ENCODE measurements at regions not wholly inside any gene's neighbourhood (a gene's known extent, or its start where the extent isn't known, plus 50 kb on each side); places are given as distances from the start of the nearest gene placed in this dataset.
A peak's percentile ranks its signal among the peaks of the same experiment; 100 is the strongest.

DNA sequence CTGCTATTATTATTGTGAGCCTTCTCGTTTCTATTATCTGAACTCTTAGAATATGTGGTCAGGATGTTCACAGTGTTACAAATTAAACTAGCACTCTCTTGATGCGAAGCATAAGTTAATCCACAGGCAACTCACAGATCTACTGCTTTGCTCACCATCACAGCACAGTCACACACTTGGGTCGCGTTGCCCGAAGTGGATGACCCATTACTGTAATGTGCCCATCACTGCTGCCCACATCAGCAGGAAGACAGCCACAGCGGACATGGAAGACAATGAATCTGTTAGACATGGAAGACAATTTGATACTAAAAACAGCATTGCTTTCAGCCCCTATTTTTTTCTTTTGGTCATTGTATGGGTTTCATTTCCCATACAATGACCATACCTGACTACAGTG is 216.4 kb upstream of the B3GAT1 start:
- DNase-seq (ENCODE audit: low spot score): peak; percentile 23

DNA sequence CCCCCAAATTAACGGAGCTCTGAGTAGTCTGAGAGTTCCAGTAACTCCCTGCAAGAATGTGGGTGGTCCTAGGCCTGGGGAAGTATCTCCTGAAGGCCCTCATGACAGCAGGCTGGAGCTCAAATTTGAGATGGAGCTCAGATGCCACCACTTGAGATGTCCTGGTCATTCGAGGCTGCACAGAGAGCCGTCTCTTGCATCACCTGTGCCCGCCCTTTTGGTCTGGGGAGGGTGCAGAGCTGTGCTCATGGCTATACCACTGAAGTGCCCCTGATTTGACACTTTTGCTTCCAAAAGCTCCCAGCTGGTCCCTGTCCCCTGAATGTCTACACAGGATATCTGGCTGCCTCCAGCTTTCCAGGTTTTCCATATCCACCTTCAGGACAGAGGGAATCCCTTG is 214.0 kb upstream of the B3GAT1 start:
- DNase-seq (ENCODE audit: low spot score): no peak

DNA sequence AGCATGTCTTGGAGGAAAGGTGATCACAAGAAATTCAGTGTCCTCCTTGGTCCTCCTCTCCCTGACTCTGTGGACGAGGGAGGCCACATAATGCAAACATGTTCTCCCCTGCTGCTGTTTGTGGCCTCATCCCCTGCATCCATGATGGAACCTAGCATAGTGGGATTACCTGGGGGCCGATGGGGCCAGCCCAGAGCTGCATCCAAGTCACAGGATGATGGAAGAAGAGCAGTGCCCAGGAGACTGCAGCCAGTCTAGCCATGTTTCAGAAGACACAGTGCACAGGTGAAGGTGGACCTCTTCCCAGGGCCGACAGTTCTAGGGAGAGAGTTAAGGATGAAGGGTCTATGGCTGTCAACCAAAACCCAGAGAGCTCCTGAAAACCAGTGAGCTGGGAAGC is 213.6 kb upstream of the B3GAT1 start:
- no peak for DNase-seq (ENCODE audit: low spot score)

DNA sequence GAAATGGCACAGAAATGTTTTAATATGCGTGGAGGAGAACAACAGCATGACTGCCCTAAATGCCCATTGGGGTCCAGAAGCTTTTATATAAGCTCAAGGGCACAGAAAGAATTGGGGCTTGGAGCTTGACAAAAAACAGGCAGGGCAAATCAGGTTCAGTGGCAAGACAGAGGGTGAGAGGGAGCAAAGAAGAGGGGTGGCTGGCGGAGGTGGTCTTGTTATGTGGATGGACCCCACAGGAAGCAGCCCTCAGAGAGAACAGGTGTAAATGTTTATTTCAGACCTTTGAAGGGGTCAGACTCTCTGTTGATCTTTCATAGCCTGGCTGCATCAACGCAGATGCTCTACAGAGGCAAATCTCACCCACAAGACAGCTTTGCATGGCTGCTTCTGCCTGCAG is 213.1 kb upstream of the B3GAT1 start:
- DNase-seq (ENCODE audit: low spot score): no peak

DNA sequence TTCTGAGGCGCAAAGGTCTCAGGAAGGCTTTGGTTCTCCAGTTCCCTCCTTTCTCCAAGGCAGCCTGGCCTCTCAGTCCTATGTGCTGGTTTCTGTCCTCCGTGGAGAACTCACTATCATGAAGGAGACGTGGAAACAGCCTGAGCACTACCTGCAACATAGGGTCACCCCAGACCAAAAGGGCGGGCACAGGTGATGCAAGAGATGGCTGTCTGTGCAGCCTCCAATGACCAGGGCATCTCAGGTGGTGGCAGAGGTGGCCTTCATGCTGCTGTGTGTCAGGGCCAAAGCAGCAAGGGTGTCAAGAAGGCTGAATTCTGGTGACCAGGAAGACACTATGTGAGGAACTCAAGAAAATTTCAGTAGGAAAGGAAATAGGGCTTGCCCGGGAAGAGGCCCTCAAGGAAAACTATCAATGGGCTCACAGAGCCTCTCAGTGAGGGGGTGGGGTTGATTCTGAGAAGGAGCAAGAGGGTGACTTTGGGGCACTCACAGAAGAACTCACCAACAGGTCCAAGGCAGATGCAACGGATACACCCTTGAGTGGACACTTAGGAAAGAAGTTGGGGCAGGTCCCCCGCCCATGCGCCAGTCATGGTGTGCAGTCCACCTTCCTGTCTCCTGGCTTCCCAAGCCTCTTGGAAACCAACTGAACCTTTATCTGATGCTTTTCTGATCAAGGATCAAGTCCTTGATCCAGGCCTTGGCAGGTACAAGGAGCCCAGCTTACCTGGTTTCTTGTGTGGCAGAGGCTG is 212.3 kb upstream of the B3GAT1 start:
- DNase-seq (ENCODE audit: low spot score): peak; percentile 6

DNA sequence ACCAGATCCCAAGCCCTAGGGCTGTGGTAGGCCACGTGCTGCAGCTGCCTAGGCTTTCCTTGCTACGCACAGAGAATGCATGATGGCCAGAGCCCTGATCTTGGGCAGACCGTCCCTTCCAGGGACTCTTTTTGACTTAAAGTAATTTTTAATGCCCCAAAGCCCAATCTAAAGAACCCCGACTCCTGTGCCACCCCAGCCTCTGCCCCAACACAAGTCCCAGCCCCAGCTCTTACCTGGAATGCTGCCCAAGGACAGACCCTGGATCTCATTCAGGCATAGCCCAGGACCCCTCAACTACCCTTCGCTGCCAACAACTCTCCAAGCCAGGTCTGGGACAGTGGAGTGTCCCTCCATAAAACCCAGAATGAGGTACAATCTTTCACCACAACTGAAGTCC is 211.7 kb upstream of the B3GAT1 start:
- DNase-seq (ENCODE audit: low spot score): peak; percentile 26

DNA sequence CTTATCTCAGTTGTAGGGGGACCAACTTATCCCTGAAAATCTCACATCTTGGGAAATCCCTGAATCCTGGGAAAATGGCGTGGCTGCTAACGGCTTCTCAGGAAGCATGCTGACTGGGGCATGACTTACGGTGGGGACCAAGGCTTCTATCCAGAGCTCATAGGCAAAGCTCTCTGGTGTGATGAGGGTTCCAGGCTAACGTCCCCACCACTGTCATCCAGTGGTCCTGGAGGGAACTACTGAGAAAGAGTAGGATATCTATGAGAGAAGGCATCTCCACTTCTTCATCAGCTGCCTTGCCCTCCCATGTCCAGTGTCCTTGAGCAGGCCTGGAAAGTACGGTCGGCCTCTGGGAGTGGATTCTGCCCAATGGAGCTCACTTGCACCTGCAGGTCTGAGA is 210.4 kb upstream of the B3GAT1 start:
- no peak for DNase-seq (ENCODE audit: low spot score)

DNA sequence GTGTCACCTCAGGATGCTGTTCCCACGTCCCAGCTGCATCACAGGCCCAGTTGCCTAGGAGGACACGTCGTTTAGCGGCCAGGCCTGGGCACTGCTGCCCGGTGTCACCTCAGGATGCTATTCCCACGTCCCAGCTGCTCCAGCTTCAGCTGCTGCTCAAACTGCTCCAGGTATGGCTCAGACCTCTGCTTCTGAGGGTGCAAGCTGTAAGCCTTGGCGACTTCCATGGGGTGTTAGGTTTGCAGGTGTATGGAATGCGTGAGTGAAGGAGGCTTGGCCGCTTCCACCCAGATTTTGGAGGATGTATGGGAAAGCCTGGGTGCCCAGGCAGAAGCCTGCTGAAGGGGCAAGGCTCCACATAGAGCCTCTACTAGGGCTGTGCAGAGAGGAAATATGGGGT is 205.3 kb upstream of the B3GAT1 start:
- DNase-seq (ENCODE audit: low spot score): no peak

DNA sequence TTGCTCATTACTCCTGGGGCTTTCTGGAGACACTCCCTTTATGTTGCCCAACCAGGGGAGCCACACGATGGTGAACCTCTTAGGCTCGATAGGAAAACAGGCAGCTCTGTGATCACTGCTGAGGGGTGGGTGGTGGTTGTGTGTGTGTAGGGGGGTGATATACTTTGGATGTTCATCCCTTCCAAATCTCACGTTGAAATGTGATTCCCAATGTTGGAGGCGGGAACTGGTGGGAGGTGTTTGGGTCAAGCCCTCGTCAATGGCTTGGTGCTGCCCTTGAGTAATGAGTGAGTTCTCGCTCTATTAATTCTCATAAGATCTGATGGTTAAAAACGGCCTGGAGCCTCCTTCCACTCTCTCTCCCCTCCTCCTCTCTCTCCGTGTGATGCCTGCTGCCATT is 204.0 kb upstream of the B3GAT1 start:
- DNase-seq (ENCODE audit: low spot score): no peak

DNA sequence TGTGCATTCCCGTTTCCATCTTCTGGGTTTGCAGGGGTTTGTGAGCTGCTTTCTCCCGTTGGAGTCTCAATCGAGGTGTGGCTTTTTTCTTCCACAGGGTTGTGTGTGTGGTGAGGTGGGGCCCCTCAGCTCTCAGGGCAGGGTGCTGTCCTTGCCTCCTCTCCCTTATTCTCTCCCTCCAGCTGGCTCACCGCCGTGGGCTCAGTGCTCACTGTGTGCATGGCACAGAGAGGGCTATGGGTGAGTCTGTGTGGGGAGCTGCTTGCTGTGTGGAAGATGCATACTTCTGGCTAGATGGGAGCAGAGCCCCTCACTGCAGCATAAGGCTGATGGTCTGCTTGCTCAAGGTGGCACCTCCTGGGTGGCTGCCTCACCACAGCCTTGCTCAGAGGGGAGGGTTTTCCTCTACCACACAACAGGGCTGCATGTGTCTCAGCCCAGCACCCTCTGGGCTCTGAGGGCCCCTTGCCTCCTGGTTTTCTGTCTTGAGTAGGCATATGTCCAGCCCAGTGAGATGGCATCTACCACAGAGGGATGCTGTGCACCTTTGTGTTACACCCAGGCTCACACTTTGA is 203.1 kb upstream of the B3GAT1 start:
- no peak for DNase-seq (ENCODE audit: low spot score)

DNA sequence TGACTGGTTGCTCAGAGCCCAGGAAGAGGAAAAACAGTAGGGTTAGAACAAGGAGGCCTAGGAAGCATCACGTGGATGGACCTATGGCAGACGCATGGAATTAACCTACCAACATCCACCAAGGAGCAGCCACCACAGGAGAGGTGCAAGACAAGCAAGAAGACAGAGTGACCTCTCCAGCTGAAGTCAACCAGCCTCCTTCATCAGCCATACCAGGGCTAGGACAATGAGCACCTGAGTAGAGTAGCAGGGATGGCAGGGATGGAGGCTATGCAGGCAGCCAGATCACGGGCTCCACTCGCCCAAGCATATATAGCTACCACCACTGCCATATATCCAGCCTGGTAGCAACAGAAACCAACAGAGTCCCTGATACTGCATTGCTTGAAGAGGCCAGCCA is 202.1 kb upstream of the B3GAT1 start:
- DNase-seq (ENCODE audit: low spot score): no peak

DNA sequence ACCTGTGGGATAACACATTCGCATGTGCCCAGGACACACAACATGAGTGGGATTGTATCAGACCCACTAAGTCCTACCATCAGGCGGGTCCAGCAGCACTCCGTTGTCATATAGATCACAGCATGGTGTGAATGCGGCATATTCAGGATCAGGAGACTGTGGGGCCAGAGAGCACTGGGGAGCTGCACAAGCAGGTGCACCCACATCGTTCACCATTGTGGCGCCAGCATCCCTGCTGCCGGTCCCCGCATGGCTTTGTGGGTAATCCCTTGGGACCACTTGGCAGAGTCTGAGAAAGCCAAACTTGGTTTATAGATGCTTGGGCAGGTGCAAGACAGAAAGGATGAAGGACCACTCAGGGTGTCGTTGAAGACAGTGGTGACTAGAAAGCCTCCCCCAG is 201.6 kb upstream of the B3GAT1 start:
- no peak for DNase-seq (ENCODE audit: low spot score)

DNA sequence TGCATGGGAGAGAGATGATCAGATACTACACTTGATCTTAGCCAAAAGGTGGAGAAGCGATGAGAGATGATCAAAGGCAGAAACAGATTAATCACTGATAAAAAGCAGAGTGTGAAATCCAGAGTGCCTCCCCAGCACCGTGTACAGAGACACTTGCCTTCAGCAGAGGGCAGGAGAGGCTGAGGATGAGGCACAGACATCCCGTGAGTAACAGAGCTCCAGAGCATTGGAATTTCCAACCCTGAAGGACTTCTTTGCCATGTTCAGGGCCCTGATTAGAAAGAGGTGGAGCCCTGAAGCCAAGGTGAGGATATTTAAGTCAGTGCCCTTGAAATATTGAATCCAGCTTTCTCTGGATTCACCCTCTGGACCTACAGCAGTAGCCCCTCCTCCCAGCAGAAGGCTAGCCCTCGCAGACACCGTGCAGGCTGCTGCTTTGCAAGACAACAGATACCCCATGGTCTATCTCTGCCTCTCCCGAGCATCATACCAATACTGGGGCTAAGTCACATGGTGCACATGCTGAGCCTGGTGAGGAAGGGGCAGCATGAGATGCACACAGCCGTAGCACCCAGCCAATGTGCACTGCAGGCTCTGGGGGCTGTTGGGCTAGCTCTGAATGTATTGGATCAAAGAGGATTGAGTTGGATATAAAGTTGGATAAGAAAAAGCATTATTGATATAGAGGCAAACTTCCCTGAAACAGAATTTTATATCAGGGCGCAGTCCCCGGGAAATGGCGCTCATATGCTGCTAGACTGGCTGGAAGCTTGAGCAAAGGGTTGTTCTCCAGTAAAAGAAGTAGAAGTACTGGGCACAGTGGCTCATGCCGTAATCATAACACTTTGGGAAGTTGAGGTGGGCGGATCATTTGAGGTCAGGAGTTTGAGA is 200.3 kb upstream of the B3GAT1 start:
- no peak for DNase-seq (ENCODE audit: low spot score)

DNA sequence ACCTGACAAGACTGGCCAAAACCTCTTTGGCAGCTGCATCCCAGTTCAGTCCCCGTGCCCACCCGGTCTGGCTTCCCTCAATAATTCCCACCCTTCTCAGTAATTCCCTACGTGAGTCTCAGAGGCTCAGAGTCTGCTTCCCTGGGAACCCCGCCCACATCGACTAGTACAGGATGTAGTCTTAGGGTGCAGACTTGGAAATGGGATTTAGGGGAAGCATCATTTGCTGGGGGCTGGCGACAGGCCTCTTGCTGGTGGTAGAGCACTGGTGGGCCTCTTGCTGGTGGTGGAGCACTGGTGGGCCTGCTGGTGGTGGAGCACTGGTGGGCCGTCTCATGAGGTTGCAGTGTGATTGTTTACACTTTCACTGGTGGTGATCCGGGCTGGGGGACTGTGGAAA is 199.5 kb upstream of the B3GAT1 start:
- no peak for DNase-seq (ENCODE audit: low spot score)

DNA sequence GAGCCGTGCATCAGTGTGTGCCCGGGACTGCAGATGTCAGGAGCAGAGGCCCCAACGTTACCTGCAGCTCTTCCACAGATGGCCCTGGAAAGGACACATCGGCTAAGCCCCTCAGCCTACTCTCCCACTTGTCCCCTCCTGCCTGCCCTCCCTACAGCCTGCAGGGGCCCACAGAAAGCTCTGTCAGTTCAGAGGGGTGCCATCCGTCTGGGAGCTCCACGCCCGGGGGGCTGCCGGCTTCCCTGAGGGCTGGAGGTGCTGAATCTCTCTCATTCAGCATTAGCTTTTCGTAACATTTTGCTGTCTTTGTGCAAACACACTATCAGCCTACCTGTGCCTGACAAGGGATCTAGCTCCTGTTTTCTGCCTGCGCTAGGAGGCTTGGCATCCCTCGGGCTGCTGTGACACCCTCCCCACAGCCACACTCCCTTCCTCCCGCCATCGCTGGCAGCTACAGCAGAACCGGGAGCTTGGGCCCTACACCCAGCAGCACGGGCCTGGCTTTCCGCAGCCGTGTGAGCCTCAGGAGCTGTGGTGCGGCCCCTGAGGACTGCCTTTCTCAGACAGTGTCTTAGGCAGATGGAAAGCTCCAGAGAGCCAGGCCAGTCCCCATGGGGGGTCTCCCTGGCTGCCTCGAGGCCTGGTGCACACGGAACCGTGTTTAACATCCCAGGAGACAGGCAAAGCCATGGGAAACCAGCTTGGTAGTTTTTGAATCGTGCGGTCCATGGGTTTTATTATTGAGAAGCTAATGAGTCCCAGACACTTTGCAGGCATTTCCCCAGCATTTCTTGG is 198.3 kb upstream of the B3GAT1 start:
- no peak for DNase-seq (ENCODE audit: low spot score)

DNA sequence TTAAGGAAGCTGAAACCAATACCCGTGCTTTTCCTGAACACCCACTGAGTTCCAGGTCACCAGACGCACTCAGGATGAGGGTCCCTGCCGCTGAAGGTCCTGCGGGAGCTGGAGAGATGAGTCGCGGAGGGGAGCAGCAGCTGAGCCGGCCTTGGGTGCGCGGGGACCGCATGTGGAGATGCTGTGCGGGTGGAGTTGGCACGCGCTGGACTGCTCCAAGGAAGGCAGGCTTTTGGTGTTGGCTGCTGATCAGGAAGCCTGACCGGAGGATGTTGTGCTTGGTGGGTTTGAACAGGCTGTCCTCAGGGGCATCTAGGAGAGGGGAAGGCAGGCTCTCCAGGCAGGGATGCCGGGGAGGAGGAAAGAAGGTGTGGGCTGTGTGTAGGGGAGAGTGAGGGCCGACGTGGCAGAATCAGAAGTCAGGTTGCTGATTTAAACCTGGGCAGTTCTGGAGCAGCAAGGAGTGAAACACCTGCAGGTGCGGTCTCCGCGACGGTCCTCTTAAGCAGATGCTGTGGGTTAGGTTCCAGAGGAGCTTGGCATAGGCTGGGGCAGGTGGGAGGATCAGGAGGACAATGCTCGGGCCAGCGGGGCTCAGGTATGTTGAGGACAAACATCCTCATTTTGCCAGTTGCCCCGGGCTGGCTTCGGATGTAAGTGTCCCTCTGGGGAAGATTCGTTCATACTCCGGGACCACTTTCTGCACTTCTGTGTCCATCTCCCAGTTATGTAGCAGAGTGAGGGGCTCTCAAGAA is 197.5 kb upstream of the B3GAT1 start:
- DNase-seq (ENCODE audit: low spot score): no peak

DNA sequence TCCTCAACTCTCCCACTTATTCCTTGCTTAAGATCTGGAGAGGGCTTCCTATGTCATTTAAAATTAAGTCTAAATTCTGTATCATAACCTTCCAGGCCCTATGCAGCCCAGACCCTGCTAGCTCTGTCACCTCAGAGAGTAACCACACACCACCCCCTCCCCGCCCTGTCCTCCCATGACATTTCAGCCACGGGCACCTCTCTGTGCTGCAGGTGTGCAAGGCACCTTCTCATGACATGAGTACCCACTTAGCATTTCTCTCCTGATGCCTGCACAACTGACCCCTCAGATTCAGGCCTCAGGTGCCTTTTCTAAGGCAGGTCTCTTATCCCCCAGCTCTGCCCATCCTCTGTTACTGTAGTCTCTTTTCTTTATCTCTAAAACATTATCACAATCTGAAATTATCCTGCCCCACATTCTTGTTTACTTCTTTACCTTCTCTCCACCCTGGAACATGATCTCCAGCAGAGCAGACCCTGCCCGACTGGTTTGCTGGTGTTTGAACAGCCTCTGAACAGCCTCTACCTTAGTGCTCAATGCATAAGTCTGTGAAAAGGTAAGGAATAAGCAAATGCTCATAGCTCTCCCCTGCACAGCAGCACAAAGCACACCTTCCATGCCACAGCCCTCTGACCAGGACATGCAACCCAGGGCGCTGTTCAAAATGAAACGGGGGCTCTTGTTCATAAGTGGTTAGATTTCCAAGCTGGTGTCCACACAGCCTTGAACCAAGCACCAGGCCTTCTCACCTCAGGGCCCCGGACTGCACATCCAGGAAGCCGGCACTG is 196.1 kb upstream of the B3GAT1 start:
- DNase-seq (ENCODE audit: low spot score): no peak

DNA sequence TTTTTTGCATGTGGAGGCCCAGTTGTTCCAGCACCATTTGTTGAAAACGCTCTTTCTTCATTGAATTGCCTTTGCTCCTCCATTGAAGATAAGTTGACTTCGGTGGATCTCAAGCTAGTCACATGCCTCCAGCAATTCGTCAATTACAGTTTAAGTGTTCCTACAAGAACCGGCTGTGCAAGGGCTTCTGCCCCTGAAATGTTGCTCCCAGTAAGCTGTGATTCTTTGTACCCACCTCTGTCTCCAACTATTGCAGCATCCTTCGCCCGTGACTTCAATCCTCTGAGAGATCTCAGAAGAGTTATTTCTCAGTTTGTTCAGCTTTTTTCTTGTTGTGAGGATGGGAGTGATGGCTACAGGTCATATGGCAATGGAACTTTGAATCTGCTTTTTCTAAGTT is 194.2 kb upstream of the B3GAT1 start:
- DNase-seq (ENCODE audit: low spot score): no peak

DNA sequence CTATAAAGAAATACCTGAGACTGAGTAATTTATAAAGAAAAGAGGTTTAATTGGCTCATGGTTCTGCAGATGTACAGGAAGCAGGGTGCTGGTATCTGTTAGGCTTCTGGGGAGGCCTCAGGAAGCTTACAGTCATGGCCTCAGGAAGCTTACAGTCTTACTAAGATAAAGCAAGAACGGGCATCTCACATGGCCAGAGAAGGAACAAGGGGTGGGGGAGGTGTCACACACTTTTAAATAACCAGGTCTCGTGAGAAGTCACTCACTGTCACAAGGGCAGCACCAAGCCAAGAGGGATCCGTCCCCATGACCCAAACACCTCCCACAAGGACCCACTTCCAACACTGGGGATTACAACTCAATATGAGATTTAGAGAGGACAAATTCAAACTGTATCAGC is 192.8 kb upstream of the B3GAT1 start:
- no peak for DNase-seq (ENCODE audit: low spot score)

DNA sequence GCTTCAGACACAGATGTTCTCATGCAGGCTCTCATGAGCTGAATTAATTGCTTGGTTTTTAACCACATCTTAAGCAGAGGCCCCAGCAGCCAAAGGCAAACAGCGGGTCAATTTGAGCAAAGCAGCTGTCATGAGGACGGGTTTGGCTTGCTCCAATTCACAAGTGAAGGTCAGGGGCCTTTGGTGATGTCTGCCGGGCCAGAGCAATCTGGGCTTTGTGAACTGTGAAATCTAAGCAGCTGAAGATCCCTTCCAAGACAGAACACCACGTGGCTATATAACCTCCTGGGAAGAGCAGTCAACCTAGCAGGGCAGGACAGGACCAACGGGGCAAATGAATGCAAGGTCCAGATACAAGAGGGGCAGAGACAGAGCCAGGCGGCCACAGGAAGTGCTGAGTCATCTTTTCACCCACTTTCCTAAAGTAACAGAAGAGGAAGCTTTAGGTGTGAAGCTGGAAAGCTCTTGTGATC is 187.3 kb upstream of the B3GAT1 start:
- peak; percentile 19 for DNase-seq (ENCODE audit: low spot score)
